ENCODE measurements at regions not wholly inside any gene's neighbourhood (a gene's known extent, or its start where the extent isn't known, plus 50 kb on each side); places are given as distances from the start of the nearest gene placed in this dataset.

GRCh38 chr17:70881093-70881492 lies 711.8 kb downstream of the KCNJ2 start:
- Histone ChIP-seq H3K9me2 (ENCODE audit: insufficient read depth) (no peaks in the 10 kb centered on the region), H3K27me3 (ENCODE audit: insufficient read depth, low read depth) (no peaks in the 10 kb centered on the region), H3K79me2 (ENCODE audit: low read depth) (no peaks in the 10 kb centered on the region), H3K27ac (no peak overlapping the region), H3K36me3 (ENCODE audit: low read depth) (no peaks in the 10 kb centered on the region), H3K4me3 (no peak overlapping the region), H4K20me1 (ENCODE audit: insufficient read depth) (no peaks in the 10 kb centered on the region), H3K4me1 (replicated peaks; ENCODE audit: insufficient read depth) (no peaks in the 10 kb centered on the region), H3F3A (ENCODE audit: insufficient read depth, low read depth) (no peaks in the 10 kb centered on the region), H3K4me2 (no peak overlapping the region), H3K9me3 (ENCODE audit: insufficient read depth, low read depth) (no peaks in the 10 kb centered on the region), H2AFZ (no peak overlapping the region)
- no TSS peak for BruUV-seq (replicated peaks)
- TF ChIP-seq EZH2 (IDR thresholded peaks at IDR 0.05; ENCODE audit: low read depth) (no peak), CTCF (conservative IDR thresholded peaks at IDR 0.05) (no peak)
- DNase-seq, result no peak
- ChIA-PET POLR2A (ENCODE audit: unreplicated experiment) (no interaction called here), CTCF (no interaction called here)
- intact Hi-C loops (cut with micrococcal nuclease; ENCODE audit: unreplicated experiment), result no loop called here

- no peak overlapping the region for H3K4me3 ChIP-seq
- DNase-seq, result no peak
- intact Hi-C loops (cut with micrococcal nuclease; ENCODE audit: unreplicated experiment), result no loop called here
- TF ChIP-seq EZH2 (IDR thresholded peaks at IDR 0.05; ENCODE audit: low read depth) (no peak), CTCF (conservative IDR thresholded peaks at IDR 0.05) (no peak)
- H4K20me1 ChIP-seq (ENCODE audit: insufficient read depth), result no peaks in the 10 kb centered on the region
- H3K79me2 ChIP-seq (ENCODE audit: low read depth), result no peaks in the 10 kb centered on the region
- H2AFZ ChIP-seq, result 0 out of 2 replicates have a peak overlapping the region, but pooled peaks have one; percentile 50
- no peak overlapping the region for H3K27ac ChIP-seq
- H3K27me3 ChIP-seq (ENCODE audit: insufficient read depth, low read depth), result no peaks in the 10 kb centered on the region
- H3K4me1 ChIP-seq (replicated peaks; ENCODE audit: insufficient read depth), result no peaks in the 10 kb centered on the region
- H3K36me3 ChIP-seq (ENCODE audit: low read depth), result no peaks in the 10 kb centered on the region
- BruUV-seq (replicated peaks), result no TSS peak
- no peaks in the 10 kb centered on the region for H3K9me3 ChIP-seq (ENCODE audit: insufficient read depth, low read depth)
- no peaks in the 10 kb centered on the region for H3K9me2 ChIP-seq (ENCODE audit: insufficient read depth)
- no peaks in the 10 kb centered on the region for H3F3A ChIP-seq (ENCODE audit: insufficient read depth, low read depth)
- ChIA-PET POLR2A (ENCODE audit: unreplicated experiment) (no interaction called here), CTCF (no interaction called here)
- H3K4me2 ChIP-seq, result no peak overlapping the region
Measured at GRCh38 chr17:70882504-70882903, 713.2 kb downstream of the KCNJ2 start.

GRCh38 chr17:70886648-70887047 lies 717.3 kb downstream of the KCNJ2 start:
- DNase-seq, result no peak
- Histone ChIP-seq H4K20me1 (ENCODE audit: insufficient read depth) (no peaks in the 10 kb centered on the region), H3F3A (ENCODE audit: insufficient read depth, low read depth) (no peaks in the 10 kb centered on the region), H3K9me2 (ENCODE audit: insufficient read depth) (no peaks in the 10 kb centered on the region), H3K36me3 (ENCODE audit: low read depth) (no peaks in the 10 kb centered on the region), H3K79me2 (ENCODE audit: low read depth) (no peaks in the 10 kb centered on the region), H3K4me2 (no peak overlapping the region), H3K27me3 (ENCODE audit: insufficient read depth, low read depth) (no peaks in the 10 kb centered on the region), H3K4me1 (replicated peaks; ENCODE audit: insufficient read depth) (no peaks in the 10 kb centered on the region), H3K9me3 (ENCODE audit: insufficient read depth, low read depth) (0 out of 2 replicates have a peak, but pooled peaks cover 4% of the 10 kb centered on the region), H3K4me3 (no peak overlapping the region), H2AFZ (no peak overlapping the region), H3K27ac (no peak overlapping the region)
- no TSS peak for BruUV-seq (replicated peaks)
- ChIA-PET CTCF (no interaction called here), POLR2A (ENCODE audit: unreplicated experiment) (no interaction called here)
- intact Hi-C loops (cut with micrococcal nuclease; ENCODE audit: unreplicated experiment), result no loop called here
- no peak for TF ChIP-seq CTCF (conservative IDR thresholded peaks at IDR 0.05)
- TF ChIP-seq EZH2 (IDR thresholded peaks at IDR 0.05; ENCODE audit: low read depth), result no peak

Measured in PC-9 (cell line).